Loucy (cell line): ENCODE measurements at regions not wholly inside any gene's neighbourhood (a gene's known extent, or its start where the extent isn't known, plus 50 kb on each side); places are given as distances from the start of the nearest gene placed in this dataset.

Experiments
- H2AFZ ChIP-seq: fragments of 200-600 bp; sonication (generic); 2 replicates; pipeline ENCODE4 v1.6.0; 2016; ENCODE audit warnings: antibody characterized with exemption, mild to moderate bottlenecking, low read length, moderate library complexity
- H3F3A ChIP-seq: fragments of 200-600 bp; 2 replicates; pipeline ENCODE4 v1.6.0; 2016; ENCODE audit warnings: antibody characterized with exemption, low read depth, mild to moderate bottlenecking
- H3K27me3 ChIP-seq: fragments of 200-600 bp; sonication (generic); 2 replicates; pipeline ENCODE4 v1.6.1; 2014; ENCODE audit warnings: low read length, mild to moderate bottlenecking; ENCODE audit not compliant: insufficient read depth, poor library complexity, severe bottlenecking
- H3K36me3 ChIP-seq: fragments of 200-600 bp; sonication (generic); 2 replicates; pipeline ENCODE4 v1.6.1; 2016; ENCODE audit warnings: low read length; ENCODE audit not compliant: insufficient read depth
- H3K4me1 ChIP-seq: fragments of 200-600 bp; sonication (generic); 2 replicates; pipeline ENCODE4 v1.5.1; 2014; ENCODE audit warnings: low read length, mild to moderate bottlenecking; ENCODE audit not compliant: insufficient read depth, poor library complexity, severe bottlenecking
- H3K4me2 ChIP-seq: fragments of 200-600 bp; sonication (generic); 2 replicates; pipeline ENCODE4 v1.6.0; 2014; ENCODE audit warnings: antibody characterized with exemption, low read length, low read depth, mild to moderate bottlenecking; ENCODE audit not compliant: poor library complexity, severe bottlenecking
- H3K4me3 ChIP-seq: fragments of 200-600 bp; sonication (generic); 2 replicates; pipeline ENCODE4 v1.5.1; 2014; ENCODE audit warnings: low read length, mild to moderate bottlenecking, mixed read lengths; ENCODE audit not compliant: poor library complexity, severe bottlenecking
- H3K79me2 ChIP-seq: fragments of 200-600 bp; sonication (generic); 2 replicates; pipeline ENCODE4 v1.6.1; 2014; ENCODE audit warnings: low read length; ENCODE audit not compliant: insufficient read depth
- H3K9ac ChIP-seq: fragments of 200-600 bp; sonication (generic); 2 replicates; pipeline ENCODE4 v1.6.0; 2014; ENCODE audit warnings: mild to moderate bottlenecking, low read depth, low read length, moderate library complexity; ENCODE audit not compliant: poor library complexity, severe bottlenecking
- H3K9me2 ChIP-seq: fragments of 200-600 bp; sonication (generic); replicated peaks from 2 replicates; pipeline ENCODE4 v1.6.1; 2016; ENCODE audit warnings: low read depth, low read length, mixed read lengths
- H3K9me3 ChIP-seq: fragments of 200-600 bp; sonication (generic); 2 replicates; pipeline ENCODE4 v1.6.1; 2014; ENCODE audit warnings: mild to moderate bottlenecking, antibody characterized with exemption, low read length, low read depth; ENCODE audit not compliant: insufficient read depth
- H4K20me1 ChIP-seq: fragments of 200-600 bp; sonication (generic); 2 replicates; pipeline ENCODE4 v1.6.0; 2014; ENCODE audit warnings: antibody characterized with exemption, low read length, mild to moderate bottlenecking; ENCODE audit not compliant: insufficient read depth, poor library complexity, severe bottlenecking
- EZH2phosphoT487 ChIP-seq: fragments of 200-600 bp; IDR thresholded peaks from 2 replicates; pipeline ENCODE4 v1.6.1; 2018; ENCODE audit warnings: antibody characterized with exemption, mild to moderate bottlenecking, moderate library complexity, borderline replicate concordance
- TF ChIP-seq, protein P1 (sequence below): fragments of 200-600 bp; sonication (generic); conservative IDR thresholded peaks from 2 replicates; pipeline ENCODE4 v1.5.1; 2014; ENCODE audit warnings: mild to moderate bottlenecking, antibody characterized with exemption, low read length

DNA sequence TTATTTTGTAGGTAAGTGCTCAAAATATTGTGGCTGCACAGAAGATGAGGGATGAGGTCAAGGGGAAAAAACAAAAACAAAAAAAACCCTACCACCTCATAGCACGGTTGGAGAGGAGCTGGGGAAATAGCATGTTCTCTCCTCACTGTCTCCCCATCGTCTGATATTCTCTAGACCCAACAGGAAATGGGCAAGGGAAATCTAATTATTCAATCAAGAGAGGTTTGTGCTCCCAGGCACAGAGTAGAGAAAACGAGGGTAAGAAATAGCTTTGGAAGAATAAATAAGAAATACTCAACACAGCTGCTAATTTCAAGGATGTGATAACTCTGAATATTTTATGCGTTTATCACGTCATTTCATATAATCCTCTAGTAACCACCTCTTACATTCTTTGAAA, 619.2 kb upstream of the GNPDA2 start:
- Histone ChIP-seq H3K79me2 (no peaks in the 10 kb centered on the region), H3F3A (no peaks in the 10 kb centered on the region), H3K9me2 (no peaks in the 10 kb centered on the region), H4K20me1 (no peaks in the 10 kb centered on the region), H3K4me1 (no peaks in the 10 kb centered on the region), H3K4me3 (no peak overlapping the region), H3K4me2 (no peak overlapping the region), H2AFZ (no peak overlapping the region), H3K27me3 (no peaks in the 10 kb centered on the region), H3K9ac (no peak overlapping the region), H3K9me3 (no peaks in the 10 kb centered on the region), H3K36me3 (no peaks in the 10 kb centered on the region)
- no peak for TF ChIP-seq EZH2phosphoT487
- TF ChIP-seq, protein P1, sequence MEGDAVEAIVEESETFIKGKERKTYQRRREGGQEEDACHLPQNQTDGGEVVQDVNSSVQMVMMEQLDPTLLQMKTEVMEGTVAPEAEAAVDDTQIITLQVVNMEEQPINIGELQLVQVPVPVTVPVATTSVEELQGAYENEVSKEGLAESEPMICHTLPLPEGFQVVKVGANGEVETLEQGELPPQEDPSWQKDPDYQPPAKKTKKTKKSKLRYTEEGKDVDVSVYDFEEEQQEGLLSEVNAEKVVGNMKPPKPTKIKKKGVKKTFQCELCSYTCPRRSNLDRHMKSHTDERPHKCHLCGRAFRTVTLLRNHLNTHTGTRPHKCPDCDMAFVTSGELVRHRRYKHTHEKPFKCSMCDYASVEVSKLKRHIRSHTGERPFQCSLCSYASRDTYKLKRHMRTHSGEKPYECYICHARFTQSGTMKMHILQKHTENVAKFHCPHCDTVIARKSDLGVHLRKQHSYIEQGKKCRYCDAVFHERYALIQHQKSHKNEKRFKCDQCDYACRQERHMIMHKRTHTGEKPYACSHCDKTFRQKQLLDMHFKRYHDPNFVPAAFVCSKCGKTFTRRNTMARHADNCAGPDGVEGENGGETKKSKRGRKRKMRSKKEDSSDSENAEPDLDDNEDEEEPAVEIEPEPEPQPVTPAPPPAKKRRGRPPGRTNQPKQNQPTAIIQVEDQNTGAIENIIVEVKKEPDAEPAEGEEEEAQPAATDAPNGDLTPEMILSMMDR: no peak

DNA sequence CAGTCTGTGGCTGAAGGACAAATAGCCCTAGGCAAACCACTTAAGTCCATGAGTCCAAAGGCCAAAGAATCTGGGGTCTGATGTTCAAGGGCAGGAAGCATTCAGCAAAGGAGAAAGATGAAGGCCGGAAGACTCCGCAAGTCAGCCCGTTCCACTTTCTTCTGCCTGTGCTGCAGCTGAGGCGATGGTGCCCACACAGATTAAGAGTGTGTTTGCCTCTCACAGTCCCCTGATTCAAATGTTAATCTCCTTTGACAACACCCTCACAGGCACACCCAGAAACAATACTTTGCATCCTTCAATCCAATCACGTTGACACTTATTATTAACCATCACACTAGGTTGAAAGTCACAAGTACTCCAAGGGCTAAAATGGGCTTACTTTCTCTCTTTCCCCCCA, 605.4 kb upstream of the GNPDA2 start:
- Histone ChIP-seq H3K9ac (no peak overlapping the region), H3K27me3 (no peaks in the 10 kb centered on the region), H3K9me3 (no peaks in the 10 kb centered on the region), H3K9me2 (no peaks in the 10 kb centered on the region), H4K20me1 (no peaks in the 10 kb centered on the region), H3F3A (no peaks in the 10 kb centered on the region), H3K36me3 (no peaks in the 10 kb centered on the region), H3K4me3 (no peak overlapping the region), H3K4me2 (no peak overlapping the region), H3K4me1 (no peaks in the 10 kb centered on the region), H2AFZ (no peak overlapping the region), H3K79me2 (no peaks in the 10 kb centered on the region)
- TF ChIP-seq EZH2phosphoT487: no peak
- TF ChIP-seq, protein P1: no peak

DNA sequence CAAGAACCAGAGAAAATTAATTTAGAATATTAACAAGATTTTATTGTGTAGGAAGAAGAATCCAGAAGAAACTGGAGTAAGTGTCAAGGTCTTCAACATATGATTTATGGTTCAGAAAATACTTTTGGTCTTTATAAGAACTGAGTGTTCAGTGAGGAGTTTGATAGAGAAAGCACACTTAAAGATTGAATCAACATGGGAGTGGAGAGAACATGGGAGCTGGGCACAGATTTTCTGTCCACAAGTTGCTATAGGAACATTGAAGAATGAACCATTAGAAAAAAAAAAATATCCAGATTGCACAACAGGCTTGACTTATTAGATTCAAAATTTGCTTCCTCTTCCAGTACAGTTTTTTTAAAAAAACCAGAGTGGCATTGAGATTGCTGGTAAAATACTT, 601.2 kb upstream of the GNPDA2 start:
- no peaks in the 10 kb centered on the region for H3K79me2 ChIP-seq
- H3K4me1 ChIP-seq: no peaks in the 10 kb centered on the region
- H3F3A ChIP-seq: no peaks in the 10 kb centered on the region
- H4K20me1 ChIP-seq: no peaks in the 10 kb centered on the region
- TF ChIP-seq, protein P1: no peak
- TF ChIP-seq EZH2phosphoT487: no peak
- H2AFZ ChIP-seq: no peak overlapping the region
- H3K27me3 ChIP-seq: no peaks in the 10 kb centered on the region
- no peaks in the 10 kb centered on the region for H3K9me3 ChIP-seq
- H3K4me3 ChIP-seq: no peak overlapping the region
- no peaks in the 10 kb centered on the region for H3K9me2 ChIP-seq
- H3K36me3 ChIP-seq: no peaks in the 10 kb centered on the region
- H3K9ac ChIP-seq: no peak overlapping the region
- no peak overlapping the region for H3K4me2 ChIP-seq
